ENCODE measurements at regions not wholly inside any gene's neighbourhood (a gene's known extent, or its start where the extent isn't known, plus 50 kb on each side); places are given as distances from the start of the nearest gene placed in this dataset.

DNA sequence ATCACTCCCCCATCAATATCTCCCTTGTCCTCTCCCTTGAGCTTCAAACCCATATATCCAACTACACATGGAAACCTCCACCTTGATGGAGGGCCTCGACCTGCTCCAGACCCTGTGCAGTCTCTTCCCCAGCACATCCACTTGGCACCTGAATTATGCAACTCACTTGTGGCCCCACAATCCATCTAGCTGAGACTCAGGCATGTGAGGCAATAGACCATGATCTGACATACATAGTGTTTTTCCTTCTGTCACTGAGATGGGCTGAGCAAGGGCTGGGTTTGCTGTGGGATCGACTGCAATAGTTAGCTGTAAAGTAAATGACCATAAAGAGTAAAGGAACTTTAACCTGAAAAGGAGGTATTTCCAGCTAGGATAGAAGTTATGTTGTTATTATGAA, 172.9 kb upstream of the RAD23B start:
- ChIA-PET POLR2A (ENCODE audit: unreplicated experiment) (interaction anchor here (0.5 kb wide), 1 partner anchor 1515 kb away, joined by 5 read pairs; no protein-coding TSS in a partner anchor), CTCF (no interaction called here)
- no peak overlapping the region for H3K4me3 ChIP-seq (ENCODE audit: insufficient read depth, low read depth, low read length)
- H3K9me3 ChIP-seq (ENCODE audit: control insufficient read depth, insufficient read depth, low read length), result no peaks in the 10 kb centered on the region
- DNase-seq, result no peak
- in situ Hi-C loops (cut with MboI; ENCODE audit: low sequenced_read_pairs), result no loop called here
- no peak overlapping the region for H4K91ac ChIP-seq (ENCODE audit: insufficient read depth, low read depth, low read length)
- no peak overlapping the region for H2AFZ ChIP-seq (replicated peaks; ENCODE audit: low read length, poor library complexity)
- H3K27me3 ChIP-seq (ENCODE audit: control insufficient read depth, insufficient read depth, low read length), result no peaks in the 10 kb centered on the region
- TF ChIP-seq MAZ (IDR thresholded peaks at IDR 0.05; ENCODE audit: borderline replicate concordance, low read depth, low read length) (no peak), SMC3 (IDR thresholded peaks at IDR 0.05; ENCODE audit: low read depth, low read length) (no peak), BHLHE40 (IDR thresholded peaks at IDR 0.05; ENCODE audit: low read depth, low read length) (no peak)
- TF ChIP-seq, protein P1, sequence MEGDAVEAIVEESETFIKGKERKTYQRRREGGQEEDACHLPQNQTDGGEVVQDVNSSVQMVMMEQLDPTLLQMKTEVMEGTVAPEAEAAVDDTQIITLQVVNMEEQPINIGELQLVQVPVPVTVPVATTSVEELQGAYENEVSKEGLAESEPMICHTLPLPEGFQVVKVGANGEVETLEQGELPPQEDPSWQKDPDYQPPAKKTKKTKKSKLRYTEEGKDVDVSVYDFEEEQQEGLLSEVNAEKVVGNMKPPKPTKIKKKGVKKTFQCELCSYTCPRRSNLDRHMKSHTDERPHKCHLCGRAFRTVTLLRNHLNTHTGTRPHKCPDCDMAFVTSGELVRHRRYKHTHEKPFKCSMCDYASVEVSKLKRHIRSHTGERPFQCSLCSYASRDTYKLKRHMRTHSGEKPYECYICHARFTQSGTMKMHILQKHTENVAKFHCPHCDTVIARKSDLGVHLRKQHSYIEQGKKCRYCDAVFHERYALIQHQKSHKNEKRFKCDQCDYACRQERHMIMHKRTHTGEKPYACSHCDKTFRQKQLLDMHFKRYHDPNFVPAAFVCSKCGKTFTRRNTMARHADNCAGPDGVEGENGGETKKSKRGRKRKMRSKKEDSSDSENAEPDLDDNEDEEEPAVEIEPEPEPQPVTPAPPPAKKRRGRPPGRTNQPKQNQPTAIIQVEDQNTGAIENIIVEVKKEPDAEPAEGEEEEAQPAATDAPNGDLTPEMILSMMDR (conservative IDR thresholded peaks at IDR 0.05; ENCODE audit: low read depth, low read length), result no peak
- dilution Hi-C loops (cut with HindIII; ENCODE audit: low sequenced_read_pairs, unreplicated experiment), result no loop called here
- no peak overlapping the region for H3K4ac ChIP-seq (ENCODE audit: low read depth, low read length)
- H2BK5ac ChIP-seq (ENCODE audit: low read depth, low read length, poor library complexity, severe bottlenecking), result no peak overlapping the region
- H4K20me1 ChIP-seq (ENCODE audit: insufficient read depth, low read length), result no peaks in the 10 kb centered on the region
- H3K9me1 ChIP-seq (ENCODE audit: insufficient read depth, low read length), result no peaks in the 10 kb centered on the region
- no peaks in the 10 kb centered on the region for H3K36me3 ChIP-seq (ENCODE audit: control insufficient read depth, insufficient read depth, low read length)
- 40% methylated on average over 1 of the region's 2 CpGs; no CpG with 5 or more reads in 1 of the 2 experiments for WGBS, 2 experiments (ENCODE audit: extremely low coverage in 2 of 2, insufficient read length in 1 of 2)
- H2BK15ac ChIP-seq (ENCODE audit: low read depth, low read length), result no peak overlapping the region
- H4K8ac ChIP-seq (ENCODE audit: low read depth in 2 of 2, low read length in 2 of 2), result no peak overlapping the region
- no peak overlapping the region for H3K9ac ChIP-seq (ENCODE audit: low read depth, low read length)
- H2AK9ac ChIP-seq (replicated peaks; ENCODE audit: low read depth, low read length, poor library complexity), result no peak overlapping the region
- no peak overlapping the region for H2AK5ac ChIP-seq (ENCODE audit: low read depth, low read length)
- H3K14ac ChIP-seq (replicated peaks; ENCODE audit: low read depth, low read length), result no peak overlapping the region
- H2BK20ac ChIP-seq (ENCODE audit: low read depth, low read length), result no peak overlapping the region
- H3K27ac ChIP-seq (ENCODE audit: insufficient read depth, low read length), result no peak overlapping the region
- no peak overlapping the region for H3K23ac ChIP-seq (ENCODE audit: low read depth, low read length)
- H3K18ac ChIP-seq (ENCODE audit: low read depth, low read length), result no peak overlapping the region
- BruUV-seq (replicated peaks), result no TSS peak
- no peaks in the 10 kb centered on the region for H3K4me1 ChIP-seq (ENCODE audit: control insufficient read depth, insufficient read depth, low read length)
- no peaks in the 10 kb centered on the region for H3K79me1 ChIP-seq (ENCODE audit: low read depth in 1 of 2, low read length in 2 of 2)
- H4K5ac ChIP-seq (ENCODE audit: low read depth, low read length), result no peak overlapping the region
- ATAC-seq (ENCODE audit: low read depth), result no peak
- no peak overlapping the region for H3K56ac ChIP-seq (ENCODE audit: extremely low read depth, insufficient read depth, low read length)
- intact Hi-C loops (cut with micrococcal nuclease), result no loop called here
- H3K4me2 ChIP-seq (ENCODE audit: low read depth, low read length), result no peak overlapping the region
- H2BK120ac ChIP-seq (ENCODE audit: low read depth, low read length), result no peak overlapping the region
